Esophagus muscularis mucosa (tissue), 3 donors: ENCODE measurements at regions not wholly inside any gene's neighbourhood (a gene's known extent, or its start where the extent isn't known, plus 50 kb on each side); places are given as distances from the start of the nearest gene placed in this dataset.

ENCODE experiments used
- POLR2AphosphoS5 ChIP-seq, 2 donors: sonication (generic); formaldehyde crosslinking; IDR thresholded peaks; one replicate each; pipeline ENCODE4 v1.6.1; 2017; ENCODE audit warnings: antibody characterized with exemption in 2 of 2
- TF ChIP-seq, protein P1 (sequence below), 3 experiments: fragments of 200-600 bp in 2 of 3; fragments of 450-650 bp in 1 of 3; sonication (generic) in 2 of 3; IDR thresholded peaks; one replicate each; pipeline ENCODE4 v1.5.1; 2017 to 2019; ENCODE audit warnings: antibody characterized with exemption in 3 of 3, mild to moderate bottlenecking in 2 of 3, moderate library complexity in 1 of 3

GRCh38 chr6:98687752-98688151 is 146.6 kb upstream of the POU3F2 start:
- TF ChIP-seq POLR2AphosphoS5 (IDR thresholded peaks at IDR 0.05): no peak
- TF ChIP-seq, protein P1, sequence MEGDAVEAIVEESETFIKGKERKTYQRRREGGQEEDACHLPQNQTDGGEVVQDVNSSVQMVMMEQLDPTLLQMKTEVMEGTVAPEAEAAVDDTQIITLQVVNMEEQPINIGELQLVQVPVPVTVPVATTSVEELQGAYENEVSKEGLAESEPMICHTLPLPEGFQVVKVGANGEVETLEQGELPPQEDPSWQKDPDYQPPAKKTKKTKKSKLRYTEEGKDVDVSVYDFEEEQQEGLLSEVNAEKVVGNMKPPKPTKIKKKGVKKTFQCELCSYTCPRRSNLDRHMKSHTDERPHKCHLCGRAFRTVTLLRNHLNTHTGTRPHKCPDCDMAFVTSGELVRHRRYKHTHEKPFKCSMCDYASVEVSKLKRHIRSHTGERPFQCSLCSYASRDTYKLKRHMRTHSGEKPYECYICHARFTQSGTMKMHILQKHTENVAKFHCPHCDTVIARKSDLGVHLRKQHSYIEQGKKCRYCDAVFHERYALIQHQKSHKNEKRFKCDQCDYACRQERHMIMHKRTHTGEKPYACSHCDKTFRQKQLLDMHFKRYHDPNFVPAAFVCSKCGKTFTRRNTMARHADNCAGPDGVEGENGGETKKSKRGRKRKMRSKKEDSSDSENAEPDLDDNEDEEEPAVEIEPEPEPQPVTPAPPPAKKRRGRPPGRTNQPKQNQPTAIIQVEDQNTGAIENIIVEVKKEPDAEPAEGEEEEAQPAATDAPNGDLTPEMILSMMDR (IDR thresholded peaks at IDR 0.05): no peak
